HEK293 (cell line): ENCODE measurements at regions not wholly inside any gene's neighbourhood (a gene's known extent, or its start where the extent isn't known, plus 50 kb on each side); places are given as distances from the start of the nearest gene placed in this dataset.

Experiments used
- CTCF ChIA-PET: fragments of 350-600 bp; formaldehyde crosslinking; extraction: SDS; loops from one replicate; lab custom pipeline; 2021; ENCODE audit warnings: antibody characterized with exemption; lab: Yijun Ruan, JAX
- POLR2A ChIA-PET: fragments of 300-600 bp; formaldehyde crosslinking; extraction: SDS; loops from one replicate; lab custom pipeline; 2020; ENCODE audit warnings: antibody characterized with exemption, inconsistent platforms; lab: Yijun Ruan, JAX
- H3K27ac ChIP-seq: fragments of 200-500 bp; sonication (Bioruptor generic); 2 replicates; pipeline ENCODE4 v1.5.1; 2014; ENCODE audit warnings: low read depth, low read length, control low read depth, inconsistent platforms; ENCODE audit errors: extremely low read depth
- H3K36me3 ChIP-seq, 2 experiments: fragments of 200-500 bp in 1 of 2; sonication (Bioruptor generic) in 1 of 2; 1 replicate in 1 of 2; 2 replicates in 1 of 2; pipeline ENCODE4 v1.5.1; 2014 to 2017; ENCODE audit warnings: inconsistent platforms in 2 of 2, low read length in 2 of 2; ENCODE audit not compliant: control insufficient read depth in 2 of 2, insufficient read depth in 1 of 2
- H3K4me1 ChIP-seq: fragments of 200-500 bp; sonication (Bioruptor generic); 2 replicates; pipeline ENCODE4 v1.5.1; 2014; ENCODE audit warnings: mild to moderate bottlenecking, low read length, inconsistent platforms; ENCODE audit not compliant: control insufficient read depth, insufficient read depth
- H3K4me3 ChIP-seq: 2 replicates; pipeline ENCODE4 v1.5.1; 2011; ENCODE audit warnings: low read depth, mild to moderate bottlenecking, control low read depth, low read length, moderate library complexity
- H3K9me3 ChIP-seq: fragments of 200-500 bp; sonication (Bioruptor generic); 2 replicates; pipeline ENCODE4 v1.5.1; 2014; ENCODE audit warnings: low read depth, low read length, inconsistent platforms; ENCODE audit not compliant: control insufficient read depth, insufficient read depth
- ELK4 ChIP-seq: IDR thresholded peaks from 2 replicates; pipeline ENCODE4 v1.6.1; 2011; ENCODE audit warnings: mild to moderate bottlenecking, low read depth, low read length, borderline replicate concordance
- HOXD13 ChIP-seq: sonication (generic); formaldehyde crosslinking; IDR thresholded peaks from 2 replicates; pipeline ENCODE4 v1.8.0; 2022; ENCODE audit warnings: missing genetic modification reagents, borderline replicate concordance
- IKZF3 ChIP-seq: fragments of 450-650 bp; IDR thresholded peaks from 2 replicates; pipeline ENCODE4 v1.5.0; 2018; ENCODE audit warnings: missing biosample characterization, mild to moderate bottlenecking, missing genetic modification characterization, moderate library complexity
- KLF16 ChIP-seq: fragments of 450-650 bp; formaldehyde crosslinking; IDR thresholded peaks from 2 replicates; pipeline ENCODE4 v1.5.1; 2017; ENCODE audit warnings: missing biosample characterization, missing genetic modification characterization
- MYNN ChIP-seq: fragments of 450-650 bp; formaldehyde crosslinking; IDR thresholded peaks from 2 replicates; pipeline ENCODE4 v1.5.1; 2016; ENCODE audit warnings: missing biosample characterization, missing genetic modification characterization, borderline replicate concordance
- OVOL3 ChIP-seq: fragments of 450-650 bp; formaldehyde crosslinking; IDR thresholded peaks from 2 replicates; pipeline ENCODE4 v1.5.1; 2016; ENCODE audit warnings: missing biosample characterization, missing genetic modification characterization
- PRDM4 ChIP-seq: fragments of 450-650 bp; formaldehyde crosslinking; IDR thresholded peaks from 2 replicates; pipeline ENCODE4 v1.5.1; 2017; ENCODE audit warnings: missing biosample characterization, missing genetic modification characterization
- SETDB1 ChIP-seq: IDR thresholded peaks from one replicate; pipeline ENCODE4 v1.6.1; 2017; ENCODE audit warnings: mild to moderate bottlenecking, low read length, moderate library complexity, mixed read lengths; ENCODE audit not compliant: insufficient read length
- YY2 ChIP-seq: fragments of 450-650 bp; formaldehyde crosslinking; IDR thresholded peaks from 2 replicates; pipeline ENCODE4 v1.5.1; 2016; ENCODE audit warnings: missing biosample characterization, missing genetic modification characterization
- ZBTB7A ChIP-seq: fragments of 450-650 bp; formaldehyde crosslinking; IDR thresholded peaks from 2 replicates; pipeline ENCODE4 v1.5.1; 2016; ENCODE audit warnings: low read depth, missing biosample characterization, missing genetic modification characterization
- ZFP69B ChIP-seq: fragments of 450-650 bp; formaldehyde crosslinking; IDR thresholded peaks from 2 replicates; pipeline ENCODE4 v1.5.1; 2016; ENCODE audit warnings: missing biosample characterization, missing genetic modification characterization
- ZNF10 ChIP-seq: fragments of 450-650 bp; formaldehyde crosslinking; IDR thresholded peaks from 2 replicates; pipeline ENCODE4 v1.5.1; 2017; ENCODE audit warnings: missing biosample characterization, missing genetic modification characterization
- ZNF132 ChIP-seq: fragments of 450-650 bp; formaldehyde crosslinking; IDR thresholded peaks from 2 replicates; pipeline ENCODE4 v1.5.1; 2017; ENCODE audit warnings: missing biosample characterization, missing genetic modification characterization, borderline replicate concordance
- ZNF174 ChIP-seq: fragments of 450-650 bp; formaldehyde crosslinking; IDR thresholded peaks from 2 replicates; pipeline ENCODE4 v1.5.0; 2017; ENCODE audit warnings: missing biosample characterization, mild to moderate bottlenecking, missing genetic modification characterization
- ZNF175 ChIP-seq: fragments of 450-650 bp; formaldehyde crosslinking; IDR thresholded peaks from 2 replicates; pipeline ENCODE4 v1.5.1; 2016; ENCODE audit warnings: missing biosample characterization, missing genetic modification characterization
- ZNF335 ChIP-seq: fragments of 450-650 bp; formaldehyde crosslinking; conservative IDR thresholded peaks from 2 replicates; pipeline ENCODE4 v1.5.1; 2016; ENCODE audit warnings: missing biosample characterization, missing genetic modification characterization
- ZNF521 ChIP-seq: fragments of 450-650 bp; formaldehyde crosslinking; IDR thresholded peaks from 2 replicates; pipeline ENCODE4 v1.5.1; 2017; ENCODE audit warnings: missing biosample characterization, mild to moderate bottlenecking, missing genetic modification characterization
- ZNF571 ChIP-seq: fragments of 450-650 bp; formaldehyde crosslinking; IDR thresholded peaks from 2 replicates; pipeline ENCODE4 v1.5.0; 2017; ENCODE audit warnings: missing biosample characterization, missing genetic modification characterization
- ZNF623 ChIP-seq: fragments of 450-650 bp; formaldehyde crosslinking; IDR thresholded peaks from 2 replicates; pipeline ENCODE4 v1.5.1; 2016; ENCODE audit warnings: missing biosample characterization, missing genetic modification characterization
- ZNF747 ChIP-seq: fragments of 450-650 bp; formaldehyde crosslinking; IDR thresholded peaks from 2 replicates; pipeline ENCODE4 v1.5.1; 2016; ENCODE audit warnings: missing biosample characterization, missing genetic modification characterization
- TF ChIP-seq, protein P1 (sequence below): fragments of 450-650 bp; formaldehyde crosslinking; conservative IDR thresholded peaks from 2 replicates; pipeline ENCODE4 v1.5.1; 2016; ENCODE audit warnings: low read depth, missing biosample characterization, missing genetic modification characterization
- TF ChIP-seq, protein P2 (sequence below): fragments of 450-650 bp; formaldehyde crosslinking; IDR thresholded peaks from 2 replicates; pipeline ENCODE4 v1.5.1; 2016; ENCODE audit warnings: missing biosample characterization, missing genetic modification characterization

- TF ChIP-seq, protein P1, sequence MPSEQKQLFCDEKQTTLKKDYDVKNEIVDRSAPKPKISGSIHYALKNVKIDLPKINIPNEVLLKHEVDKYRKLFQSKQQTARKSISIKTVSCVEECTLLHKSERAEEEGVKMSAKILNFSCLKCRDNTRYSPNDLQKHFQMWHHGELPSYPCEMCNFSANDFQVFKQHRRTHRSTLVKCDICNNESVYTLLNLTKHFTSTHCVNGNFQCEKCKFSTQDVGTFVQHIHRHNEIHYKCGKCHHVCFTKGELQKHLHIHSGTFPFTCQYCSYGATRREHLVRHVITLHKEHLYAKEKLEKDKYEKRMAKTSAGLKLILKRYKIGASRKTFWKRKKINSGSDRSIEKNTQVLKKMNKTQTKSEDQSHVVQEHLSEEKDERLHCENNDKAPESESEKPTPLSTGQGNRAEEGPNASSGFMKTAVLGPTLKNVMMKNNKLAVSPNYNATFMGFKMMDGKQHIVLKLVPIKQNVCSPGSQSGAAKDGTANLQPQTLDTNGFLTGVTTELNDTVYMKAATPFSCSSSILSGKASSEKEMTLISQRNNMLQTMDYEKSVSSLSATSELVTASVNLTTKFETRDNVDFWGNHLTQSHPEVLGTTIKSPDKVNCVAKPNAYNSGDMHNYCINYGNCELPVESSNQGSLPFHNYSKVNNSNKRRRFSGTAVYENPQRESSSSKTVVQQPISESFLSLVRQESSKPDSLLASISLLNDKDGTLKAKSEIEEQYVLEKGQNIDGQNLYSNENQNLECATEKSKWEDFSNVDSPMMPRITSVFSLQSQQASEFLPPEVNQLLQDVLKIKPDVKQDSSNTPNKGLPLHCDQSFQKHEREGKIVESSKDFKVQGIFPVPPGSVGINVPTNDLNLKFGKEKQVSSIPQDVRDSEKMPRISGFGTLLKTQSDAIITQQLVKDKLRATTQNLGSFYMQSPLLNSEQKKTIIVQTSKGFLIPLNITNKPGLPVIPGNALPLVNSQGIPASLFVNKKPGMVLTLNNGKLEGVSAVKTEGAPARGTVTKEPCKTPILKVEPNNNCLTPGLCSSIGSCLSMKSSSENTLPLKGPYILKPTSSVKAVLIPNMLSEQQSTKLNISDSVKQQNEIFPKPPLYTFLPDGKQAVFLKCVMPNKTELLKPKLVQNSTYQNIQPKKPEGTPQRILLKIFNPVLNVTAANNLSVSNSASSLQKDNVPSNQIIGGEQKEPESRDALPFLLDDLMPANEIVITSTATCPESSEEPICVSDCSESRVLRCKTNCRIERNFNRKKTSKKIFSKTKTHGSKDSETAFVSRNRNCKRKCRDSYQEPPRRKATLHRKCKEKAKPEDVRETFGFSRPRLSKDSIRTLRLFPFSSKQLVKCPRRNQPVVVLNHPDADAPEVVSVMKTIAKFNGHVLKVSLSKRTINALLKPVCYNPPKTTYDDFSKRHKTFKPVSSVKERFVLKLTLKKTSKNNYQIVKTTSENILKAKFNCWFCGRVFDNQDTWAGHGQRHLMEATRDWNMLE (tag by site-specific recombination) = no peak
- TF ChIP-seq ZNF174 (tag by site-specific recombination) = no peak
- TF ChIP-seq ZNF623 (tag by site-specific recombination) = no peak
- no peak for TF ChIP-seq ZNF132 (tag by site-specific recombination)
- no peak for TF ChIP-seq OVOL3
Observed at GRCh38 chr6:170097505-170098427, 193.1 kb downstream of the DLL1 start (continued).

DNA sequence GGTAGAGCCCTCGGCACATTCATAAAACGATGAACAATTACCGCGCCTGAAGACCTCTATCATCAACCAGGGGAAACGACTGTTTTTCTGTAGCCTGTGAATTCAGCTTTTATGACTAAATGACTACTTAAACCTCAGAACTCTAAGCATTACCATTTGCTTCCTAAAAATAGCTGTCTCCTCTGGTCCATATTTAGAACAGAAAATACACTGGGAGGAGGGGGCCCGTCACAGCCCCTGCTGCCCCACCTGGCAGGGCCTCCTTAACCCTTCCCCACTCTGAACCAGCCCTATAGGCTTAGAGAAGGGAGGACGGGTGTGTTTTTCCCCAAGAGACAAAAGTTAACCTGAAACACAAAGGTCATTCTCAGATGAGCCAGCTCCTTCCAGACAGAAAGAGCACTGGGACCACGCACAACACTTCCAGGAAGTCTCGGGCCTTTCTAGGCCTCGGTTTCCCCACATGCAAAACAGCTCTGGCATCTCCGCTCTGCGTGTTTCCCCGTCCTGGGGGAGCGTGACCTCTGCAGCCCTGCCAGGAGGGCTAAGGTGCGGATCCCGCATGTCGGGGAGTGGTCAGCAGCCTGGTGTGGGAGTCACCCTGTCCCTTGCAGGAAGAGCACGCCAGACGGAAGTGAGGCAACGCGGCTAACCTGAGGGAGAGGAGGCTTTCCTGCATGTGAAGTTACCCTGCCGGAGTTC is 193.9 kb downstream of the DLL1 start:
- Histone ChIP-seq H3K36me3 (no peaks in the 10 kb centered on the region), H3K4me1 (no peaks in the 10 kb centered on the region), H3K27ac (no peak overlapping the region), H3K4me3 (no peak overlapping the region), H3K9me3 (no peaks in the 10 kb centered on the region)
- CTCF ChIA-PET = interaction anchor here (0.8 kb wide), 1 partner anchor 436 kb away, joined by 4 read pairs; no protein-coding TSS in a partner anchor
- POLR2A ChIA-PET = no interaction called here
- TF ChIP-seq ZFP69B (tag by site-specific recombination) (no peak), MYNN (tag by site-specific recombination) (no peak), SETDB1 (no peak), ZNF335 (tag by site-specific recombination) (no peak), ZNF521 (tag by site-specific recombination) (no peak), IKZF3 (tag by site-specific recombination) (no peak), KLF16 (tag by site-specific recombination) (no peak), ZNF10 (tag by site-specific recombination) (no peak), HOXD13 (no peak), ZNF571 (no peak), ZNF747 (tag by site-specific recombination) (no peak), ZBTB7A (tag by site-specific recombination) (no peak), ELK4 (no peak), YY2 (tag by site-specific recombination) (no peak), ZNF175 (no peak), PRDM4 (tag by site-specific recombination) (no peak)
- TF ChIP-seq, protein P2, sequence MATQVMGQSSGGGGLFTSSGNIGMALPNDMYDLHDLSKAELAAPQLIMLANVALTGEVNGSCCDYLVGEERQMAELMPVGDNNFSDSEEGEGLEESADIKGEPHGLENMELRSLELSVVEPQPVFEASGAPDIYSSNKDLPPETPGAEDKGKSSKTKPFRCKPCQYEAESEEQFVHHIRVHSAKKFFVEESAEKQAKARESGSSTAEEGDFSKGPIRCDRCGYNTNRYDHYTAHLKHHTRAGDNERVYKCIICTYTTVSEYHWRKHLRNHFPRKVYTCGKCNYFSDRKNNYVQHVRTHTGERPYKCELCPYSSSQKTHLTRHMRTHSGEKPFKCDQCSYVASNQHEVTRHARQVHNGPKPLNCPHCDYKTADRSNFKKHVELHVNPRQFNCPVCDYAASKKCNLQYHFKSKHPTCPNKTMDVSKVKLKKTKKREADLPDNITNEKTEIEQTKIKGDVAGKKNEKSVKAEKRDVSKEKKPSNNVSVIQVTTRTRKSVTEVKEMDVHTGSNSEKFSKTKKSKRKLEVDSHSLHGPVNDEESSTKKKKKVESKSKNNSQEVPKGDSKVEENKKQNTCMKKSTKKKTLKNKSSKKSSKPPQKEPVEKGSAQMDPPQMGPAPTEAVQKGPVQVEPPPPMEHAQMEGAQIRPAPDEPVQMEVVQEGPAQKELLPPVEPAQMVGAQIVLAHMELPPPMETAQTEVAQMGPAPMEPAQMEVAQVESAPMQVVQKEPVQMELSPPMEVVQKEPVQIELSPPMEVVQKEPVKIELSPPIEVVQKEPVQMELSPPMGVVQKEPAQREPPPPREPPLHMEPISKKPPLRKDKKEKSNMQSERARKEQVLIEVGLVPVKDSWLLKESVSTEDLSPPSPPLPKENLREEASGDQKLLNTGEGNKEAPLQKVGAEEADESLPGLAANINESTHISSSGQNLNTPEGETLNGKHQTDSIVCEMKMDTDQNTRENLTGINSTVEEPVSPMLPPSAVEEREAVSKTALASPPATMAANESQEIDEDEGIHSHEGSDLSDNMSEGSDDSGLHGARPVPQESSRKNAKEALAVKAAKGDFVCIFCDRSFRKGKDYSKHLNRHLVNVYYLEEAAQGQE (tag by site-specific recombination) = no peak
